IMR-90 (cell line): ENCODE measurements at regions not wholly inside any gene's neighbourhood (a gene's known extent, or its start where the extent isn't known, plus 50 kb on each side); places are given as distances from the start of the nearest gene placed in this dataset.

Experiments
- RFX5 ChIP-seq: IDR thresholded peaks from 2 replicates; pipeline ENCODE4 v1.8.0; 2012; ENCODE audit warnings: low read depth, mild to moderate bottlenecking, low read length, moderate library complexity
- TF ChIP-seq, protein P1 (sequence below): conservative IDR thresholded peaks from 2 replicates; pipeline ENCODE4 v1.5.1; 2012; ENCODE audit warnings: mild to moderate bottlenecking, low read depth, low read length, improper control_type of control experiment

DNA sequence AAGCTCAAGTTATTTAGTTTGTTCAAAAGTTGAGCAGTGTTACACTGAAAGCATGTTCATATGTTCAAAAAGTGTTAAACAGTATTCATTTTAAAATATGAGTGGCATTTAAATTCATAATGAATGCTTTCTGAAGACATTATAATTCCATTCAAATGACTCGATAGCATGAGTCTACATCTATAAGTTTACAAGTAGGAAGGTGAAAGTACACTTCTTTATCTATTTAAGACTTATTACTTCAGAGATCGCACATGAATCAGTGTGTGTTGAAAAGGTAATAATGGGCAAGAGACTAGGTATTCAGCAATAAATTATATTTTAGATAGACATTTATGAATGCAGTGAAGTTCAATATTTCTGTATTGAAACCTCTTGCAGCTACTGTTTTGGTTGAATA, 456.1 kb downstream of the GRXCR1 start:
- TF ChIP-seq, protein P1, sequence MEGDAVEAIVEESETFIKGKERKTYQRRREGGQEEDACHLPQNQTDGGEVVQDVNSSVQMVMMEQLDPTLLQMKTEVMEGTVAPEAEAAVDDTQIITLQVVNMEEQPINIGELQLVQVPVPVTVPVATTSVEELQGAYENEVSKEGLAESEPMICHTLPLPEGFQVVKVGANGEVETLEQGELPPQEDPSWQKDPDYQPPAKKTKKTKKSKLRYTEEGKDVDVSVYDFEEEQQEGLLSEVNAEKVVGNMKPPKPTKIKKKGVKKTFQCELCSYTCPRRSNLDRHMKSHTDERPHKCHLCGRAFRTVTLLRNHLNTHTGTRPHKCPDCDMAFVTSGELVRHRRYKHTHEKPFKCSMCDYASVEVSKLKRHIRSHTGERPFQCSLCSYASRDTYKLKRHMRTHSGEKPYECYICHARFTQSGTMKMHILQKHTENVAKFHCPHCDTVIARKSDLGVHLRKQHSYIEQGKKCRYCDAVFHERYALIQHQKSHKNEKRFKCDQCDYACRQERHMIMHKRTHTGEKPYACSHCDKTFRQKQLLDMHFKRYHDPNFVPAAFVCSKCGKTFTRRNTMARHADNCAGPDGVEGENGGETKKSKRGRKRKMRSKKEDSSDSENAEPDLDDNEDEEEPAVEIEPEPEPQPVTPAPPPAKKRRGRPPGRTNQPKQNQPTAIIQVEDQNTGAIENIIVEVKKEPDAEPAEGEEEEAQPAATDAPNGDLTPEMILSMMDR = no peak
- TF ChIP-seq RFX5 = no peak
